ENCODE measurements at regions not wholly inside any gene's neighbourhood (a gene's known extent, or its start where the extent isn't known, plus 50 kb on each side); places are given as distances from the start of the nearest gene placed in this dataset.

- TF ChIP-seq EZH2 (IDR thresholded peaks at IDR 0.05) (no peak), CTCF (IDR thresholded peaks at IDR 0.05) (no peak), EZH2phosphoT487 (IDR thresholded peaks at IDR 0.05) (no peak)
Observed at GRCh38 chr1:198947456-198947855, 308.6 kb downstream of the PTPRC start.

Measured in neural progenitor cell (in vitro differentiated cells).